ENCODE measurements at regions not wholly inside any gene's neighbourhood (a gene's known extent, or its start where the extent isn't known, plus 50 kb on each side); places are given as distances from the start of the nearest gene placed in this dataset.

DNA sequence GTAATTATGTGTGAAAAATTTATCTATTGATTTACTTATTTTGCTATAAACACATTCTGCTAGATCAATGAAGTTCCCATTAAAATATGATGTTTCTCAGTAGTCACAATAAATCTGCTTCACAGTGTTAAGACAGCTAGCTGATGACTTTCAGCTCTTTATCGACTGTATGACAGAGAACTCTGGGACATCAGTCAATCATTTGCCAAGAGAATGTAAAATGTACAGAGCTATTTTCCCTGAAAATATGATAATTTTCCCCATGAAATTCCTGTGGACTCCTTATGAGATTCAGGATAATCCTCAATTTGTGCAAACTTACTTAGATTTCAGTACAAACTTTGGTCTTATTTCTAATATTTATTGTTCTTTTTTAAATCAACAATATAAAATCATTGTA, 430.5 kb downstream of the SLITRK6 start:
- no peak for DNase-seq

DNA sequence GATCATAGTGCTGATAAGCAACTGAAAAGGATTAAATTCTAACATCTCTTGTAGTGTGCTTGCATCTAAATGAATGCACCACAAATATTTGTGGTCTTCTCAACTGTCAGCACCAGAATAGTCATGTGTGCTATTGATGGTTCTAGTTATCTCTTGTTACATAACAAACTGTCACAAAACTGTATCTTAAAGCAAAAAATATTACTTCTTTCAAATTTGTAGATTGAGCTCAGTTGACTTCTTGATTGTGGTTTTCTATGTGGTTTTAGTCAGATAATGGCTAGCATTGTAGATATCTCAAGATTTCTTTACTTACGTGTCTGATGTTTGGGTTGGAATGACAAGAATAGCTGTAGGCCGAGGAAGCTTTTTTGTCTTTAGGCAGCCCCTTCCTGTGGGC, 431.3 kb downstream of the SLITRK6 start:
- no peak for DNase-seq

DNA sequence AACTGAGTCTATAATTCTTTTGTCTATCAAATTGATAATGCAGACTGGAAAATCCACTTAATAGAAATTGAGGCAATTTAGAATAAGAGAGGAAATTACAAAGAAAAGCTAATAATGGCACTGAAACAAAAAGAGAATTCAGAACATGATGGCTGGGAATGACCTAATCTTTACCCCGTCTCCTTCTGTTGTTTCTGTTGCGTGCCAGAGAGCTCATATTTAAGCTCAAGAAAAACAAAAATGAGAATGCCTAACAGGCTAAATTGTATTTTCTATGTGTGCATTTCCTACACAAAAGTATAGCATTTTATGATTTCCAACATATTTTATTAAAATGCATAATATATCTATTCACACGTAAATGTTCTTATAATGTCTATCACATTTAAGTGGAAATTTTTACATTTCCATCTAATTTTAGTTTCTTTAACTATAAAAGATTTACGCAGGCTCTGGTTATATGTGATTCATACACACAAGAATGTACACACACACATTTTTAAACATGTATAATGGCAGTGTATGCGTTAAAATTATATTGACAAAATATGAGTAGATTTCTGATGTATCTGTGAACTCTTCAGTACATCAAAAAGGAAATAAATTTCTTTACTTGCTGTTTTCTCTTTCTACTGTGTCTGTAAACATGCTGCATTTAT, 432.3 kb downstream of the SLITRK6 start:
- DNase-seq, result no peak

DNA sequence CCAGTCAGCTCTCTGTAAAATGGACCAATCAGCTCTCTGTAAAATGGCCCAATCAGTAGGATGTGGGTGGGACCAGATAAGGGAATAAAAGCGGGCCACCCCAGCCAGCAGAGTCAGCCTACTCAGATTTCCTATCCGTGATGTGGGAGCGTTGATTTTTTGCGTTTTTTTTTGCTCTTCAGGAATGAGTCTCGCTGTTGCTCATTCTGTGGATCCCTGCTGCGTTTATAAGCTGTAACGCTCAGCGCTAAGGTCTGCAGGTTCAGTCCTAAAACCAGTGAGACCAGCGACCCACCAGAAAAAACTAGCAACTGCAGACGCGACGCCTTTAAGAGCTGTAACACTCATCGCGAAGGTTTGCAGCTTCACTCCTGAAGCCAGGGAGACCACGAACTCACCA, 435.7 kb downstream of the SLITRK6 start:
- no peak for DNase-seq

DNA sequence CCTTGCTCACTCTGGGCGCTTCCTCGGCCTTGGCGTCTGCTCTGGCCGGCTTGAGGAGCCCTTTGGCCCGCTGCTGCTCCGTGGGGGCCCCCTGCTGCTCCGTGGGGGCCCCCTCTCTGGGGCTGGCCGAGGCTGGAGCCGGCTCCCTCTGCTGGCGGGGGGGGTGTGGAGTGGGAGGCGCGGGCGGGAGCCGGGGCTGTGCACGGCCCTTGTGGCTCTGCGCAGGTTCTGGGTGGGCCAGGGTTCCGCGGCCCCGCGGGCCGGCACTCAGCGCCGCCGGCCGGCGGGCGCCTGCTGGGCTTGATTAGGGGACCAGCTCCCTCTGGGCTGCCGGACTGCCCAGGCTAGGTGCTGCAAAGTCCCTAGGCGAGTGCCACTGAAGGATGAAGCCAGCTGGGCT, 436.2 kb downstream of the SLITRK6 start:
- no peak for DNase-seq

DNA sequence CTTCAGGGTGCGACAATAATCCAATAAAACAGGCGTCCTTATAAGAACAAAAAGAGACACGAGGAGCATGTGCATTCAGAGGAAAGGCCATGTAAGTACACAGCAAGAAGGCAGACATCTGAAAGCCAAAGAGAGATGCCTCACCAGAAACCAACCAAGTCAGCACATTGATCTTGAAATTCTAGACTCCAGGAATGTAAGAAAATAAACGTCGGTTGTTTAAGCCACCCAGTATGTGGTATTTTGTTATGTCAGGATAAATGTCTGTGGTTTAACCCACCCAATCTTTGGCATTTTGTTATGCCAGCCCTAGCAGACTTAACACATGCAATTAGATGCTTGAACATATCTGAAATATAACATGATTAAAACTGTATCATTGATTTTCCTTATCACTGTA, 452.0 kb downstream of the SLITRK6 start:
- DNase-seq, result no peak

DNA sequence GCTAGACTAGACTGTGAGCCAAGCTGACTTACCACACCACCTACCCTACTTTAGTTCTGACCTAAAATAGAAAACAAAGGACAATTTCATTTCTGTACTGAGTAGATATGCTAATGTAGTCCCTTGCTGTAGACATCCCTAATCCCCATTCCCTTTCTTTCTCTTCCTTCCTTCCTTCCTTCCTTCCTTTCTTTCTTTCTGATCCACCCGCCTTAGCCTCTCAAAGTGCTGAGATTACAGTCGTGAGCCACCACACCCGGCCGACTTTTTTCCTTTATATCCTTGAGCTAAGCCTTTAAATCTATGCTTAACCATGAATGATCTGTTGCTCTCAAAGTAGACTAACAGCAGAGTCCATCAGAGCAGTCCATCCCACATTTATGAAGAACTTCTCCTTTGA, 465.0 kb downstream of the SLITRK6 start:
- no peak for DNase-seq

DNA sequence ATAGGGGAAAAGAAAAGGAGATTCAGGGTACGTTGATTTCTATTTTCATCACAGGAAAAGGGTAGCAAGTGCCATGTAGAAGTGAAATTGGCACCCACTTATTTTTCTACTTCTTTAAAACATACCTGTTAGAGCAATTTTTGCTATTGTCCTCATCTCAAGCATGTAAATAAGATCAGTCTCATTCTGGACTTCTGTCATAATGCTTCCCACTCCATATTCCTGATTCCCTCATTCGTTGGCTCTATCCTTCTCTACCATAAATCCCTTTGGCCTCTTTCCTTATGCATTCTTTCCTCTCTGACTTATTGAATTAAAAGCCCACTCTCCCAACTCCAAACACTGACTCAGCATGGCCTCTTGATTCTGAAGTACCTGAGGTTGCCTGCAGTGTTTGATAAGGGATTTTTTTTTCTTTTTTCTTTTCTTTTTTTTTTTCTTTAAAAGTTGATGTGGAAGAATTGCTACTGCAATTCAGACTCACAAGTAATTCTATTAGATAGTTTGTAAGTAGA, 465.7 kb downstream of the SLITRK6 start:
- no peak for DNase-seq

DNA sequence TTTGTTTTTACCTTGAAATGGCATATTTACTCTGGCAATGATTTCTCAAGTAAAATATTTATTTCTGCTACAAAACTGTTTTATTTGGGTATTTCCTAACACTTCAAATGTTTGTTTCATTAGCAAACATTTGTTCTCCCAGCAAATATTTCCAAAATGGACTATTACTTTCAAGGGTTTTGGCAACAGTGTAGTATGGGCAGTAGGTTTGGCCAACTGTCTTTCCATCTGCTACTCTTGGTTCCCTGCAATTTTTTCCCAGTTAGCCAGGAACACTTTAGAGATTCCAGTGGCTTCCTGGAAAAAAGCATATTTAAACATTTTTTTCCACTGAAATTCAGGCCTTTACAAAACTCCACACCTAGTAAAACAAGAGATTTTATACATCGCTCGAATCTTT, 466.6 kb downstream of the SLITRK6 start:
- DNase-seq, result no peak

DNA sequence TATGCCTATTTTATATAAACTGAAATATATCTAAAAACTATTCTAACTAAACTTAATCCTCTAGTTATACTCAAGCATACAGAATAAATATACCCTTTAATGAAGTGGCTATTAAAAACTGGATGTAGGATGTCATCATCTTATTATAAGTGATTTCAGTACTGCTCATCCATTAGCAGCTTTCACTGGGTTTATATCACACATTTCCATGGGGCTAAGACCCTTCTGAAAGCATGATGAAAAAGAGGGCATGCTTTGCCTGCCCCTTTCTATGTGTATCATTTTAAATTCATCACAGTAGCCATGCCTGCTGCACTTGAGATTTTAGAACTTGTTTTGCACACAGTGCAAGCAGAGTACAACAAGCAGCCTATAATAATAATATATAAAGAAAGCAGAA, 477.5 kb downstream of the SLITRK6 start:
- DNase-seq, result no peak

DNA sequence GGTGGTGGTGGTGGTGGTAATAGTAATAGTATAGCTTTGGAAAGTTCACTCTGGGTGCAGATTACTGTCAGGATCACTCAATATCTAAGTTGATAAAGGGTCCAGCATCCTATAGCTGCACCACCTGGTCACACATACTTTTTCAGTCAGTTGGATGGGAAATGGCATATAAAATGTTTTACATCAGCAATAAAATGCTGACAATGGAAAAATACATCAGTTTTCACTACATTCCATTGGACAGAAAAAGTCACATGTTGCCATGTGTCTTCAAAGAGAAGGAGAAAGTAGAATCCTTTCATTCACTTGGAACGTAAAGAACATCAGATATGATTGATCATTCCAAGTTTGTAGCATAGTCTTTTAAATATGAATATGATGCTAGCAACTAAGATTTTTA, 481.4 kb downstream of the SLITRK6 start:
- no peak for DNase-seq

DNA sequence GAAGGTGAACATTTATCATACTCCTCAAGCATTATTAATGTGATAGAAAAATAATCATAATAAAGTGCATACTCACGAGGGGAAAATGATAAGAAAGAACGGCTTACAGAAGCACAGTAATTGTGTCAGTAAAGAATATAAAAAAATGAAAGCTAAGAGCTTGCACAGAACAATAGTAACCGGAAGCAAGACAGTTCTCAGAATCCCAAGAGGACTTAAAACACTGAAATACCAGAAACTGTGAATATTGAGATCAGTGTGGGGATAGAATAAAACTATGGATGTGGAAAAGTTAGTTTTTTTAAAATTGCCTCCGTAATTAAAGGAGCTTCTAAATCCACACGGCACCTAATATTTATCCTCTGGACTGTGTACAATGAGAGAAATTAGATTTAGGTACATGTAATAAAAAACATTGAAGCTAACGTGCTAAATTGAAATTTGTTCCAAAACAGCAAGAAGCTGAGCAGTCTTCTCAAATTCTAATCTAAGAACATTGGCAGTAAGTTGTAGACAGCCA, 482.7 kb downstream of the SLITRK6 start:
- DNase-seq, result no peak

DNA sequence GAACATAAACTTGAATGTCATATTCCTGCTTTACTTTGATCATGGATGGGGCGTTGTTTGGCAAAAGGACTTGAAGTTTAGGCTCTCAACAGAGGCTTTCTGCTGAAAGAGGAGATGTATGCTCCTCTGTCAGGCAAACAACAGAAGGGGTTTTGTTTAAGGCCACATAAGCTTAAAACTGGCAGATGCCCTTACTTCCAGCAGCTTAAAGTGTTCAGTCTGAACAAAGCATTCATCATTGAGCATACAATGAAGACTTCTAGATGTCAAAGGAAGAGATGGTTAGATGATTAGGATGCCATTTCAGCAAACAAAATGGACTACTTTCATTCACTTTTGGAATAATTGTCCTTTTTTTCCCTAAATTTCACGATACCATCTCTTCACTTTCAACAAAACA, 484.5 kb downstream of the SLITRK6 start:
- DNase-seq, result no peak

DNA sequence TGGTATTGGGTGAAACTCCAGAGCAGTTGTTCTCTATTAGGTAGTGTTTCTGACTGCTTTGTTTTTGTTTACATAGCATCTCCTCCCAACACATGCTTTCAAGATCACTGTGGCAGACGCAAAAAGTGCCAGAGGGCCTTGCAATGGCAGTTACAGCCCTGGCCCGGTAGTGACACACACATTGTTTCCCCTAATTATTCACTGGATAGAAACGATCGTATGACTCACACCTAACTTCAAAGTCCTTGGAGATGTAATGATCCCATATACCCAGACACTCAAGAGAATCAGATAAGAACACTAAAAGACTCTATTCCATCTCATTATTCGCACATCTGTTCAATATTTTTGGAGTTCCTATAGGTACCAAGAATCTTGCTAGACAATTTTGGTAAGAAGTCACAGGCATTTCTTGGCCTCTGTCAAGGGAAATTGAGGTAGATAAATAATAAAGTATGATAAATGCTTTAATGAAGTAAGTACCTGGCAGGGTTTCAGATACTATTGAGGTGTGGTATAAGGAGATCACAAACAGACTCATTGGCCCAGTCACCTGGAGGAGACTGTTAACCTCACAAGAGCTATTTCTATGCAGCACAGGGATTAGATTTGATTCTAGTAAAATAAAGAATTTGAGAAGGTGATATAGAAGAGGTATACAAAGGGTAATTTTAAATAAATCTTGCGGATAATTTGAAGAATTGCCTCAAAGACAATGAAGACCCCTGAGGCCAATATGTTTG, 485.3 kb downstream of the SLITRK6 start:
- DNase-seq, result no peak

DNA sequence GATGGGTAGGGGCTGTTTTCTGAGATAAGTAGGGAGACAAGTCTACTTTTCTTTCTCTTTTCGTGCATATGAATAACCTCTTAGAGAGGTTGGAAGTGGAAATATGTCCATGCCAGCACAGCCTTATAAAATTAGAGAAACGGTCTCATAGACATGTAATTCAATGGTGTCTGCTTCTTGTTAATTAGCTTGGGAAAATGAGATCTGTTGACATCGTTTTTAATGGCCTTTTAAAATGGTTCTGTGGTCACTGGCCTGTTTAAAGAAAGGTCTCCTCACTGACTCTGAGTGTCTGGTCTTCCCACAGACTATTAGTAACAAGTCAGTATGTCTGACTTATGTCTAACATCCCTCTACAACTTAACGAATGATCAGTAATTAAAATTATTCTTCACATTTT, 487.1 kb downstream of the SLITRK6 start:
- DNase-seq, result no peak

DNA sequence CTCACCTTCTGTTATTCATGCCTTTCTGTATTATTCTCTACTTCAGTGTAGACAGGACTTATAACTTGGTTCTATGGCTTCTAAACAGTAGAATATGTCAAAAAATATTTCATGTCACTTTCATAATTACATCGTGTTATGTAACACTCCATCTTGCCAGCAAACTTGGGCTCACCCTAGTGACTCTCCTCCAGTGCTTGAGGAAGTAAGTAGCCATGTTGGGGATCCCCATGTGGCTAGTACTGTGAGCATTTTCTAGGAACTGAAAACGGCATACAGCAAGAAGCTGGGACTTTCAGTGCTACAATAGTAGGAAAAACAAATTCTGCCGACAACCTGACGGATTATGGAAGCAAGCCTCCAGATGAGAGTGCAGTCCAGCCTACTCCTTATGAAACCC, 495.6 kb downstream of the SLITRK6 start:
- DNase-seq, result no peak

DNA sequence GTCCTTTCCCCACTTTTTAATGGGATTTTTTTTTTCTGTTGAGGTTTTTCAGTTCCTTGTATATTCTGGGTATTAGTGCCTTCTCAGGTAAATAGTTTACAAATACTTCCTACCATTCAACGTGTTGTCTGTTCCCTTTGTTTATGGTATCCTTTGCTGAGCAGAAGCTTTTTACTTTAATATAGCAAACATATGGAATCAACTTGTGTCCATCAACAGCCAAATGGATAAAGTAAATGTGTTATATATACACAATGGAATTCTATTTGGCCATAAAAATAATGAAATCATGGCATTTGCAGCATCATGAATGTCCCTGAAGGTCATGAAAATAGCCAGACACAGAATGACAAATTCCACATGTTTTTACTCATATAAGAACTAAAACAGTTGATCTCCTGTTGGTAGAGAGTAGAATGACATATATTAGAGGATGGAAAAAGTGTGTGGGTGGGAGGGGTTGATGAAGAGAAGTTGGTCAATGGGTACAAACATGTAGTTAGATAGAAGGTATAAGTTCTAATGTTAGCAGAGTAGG, 500.8 kb downstream of the SLITRK6 start:
- DNase-seq, result no peak

DNA sequence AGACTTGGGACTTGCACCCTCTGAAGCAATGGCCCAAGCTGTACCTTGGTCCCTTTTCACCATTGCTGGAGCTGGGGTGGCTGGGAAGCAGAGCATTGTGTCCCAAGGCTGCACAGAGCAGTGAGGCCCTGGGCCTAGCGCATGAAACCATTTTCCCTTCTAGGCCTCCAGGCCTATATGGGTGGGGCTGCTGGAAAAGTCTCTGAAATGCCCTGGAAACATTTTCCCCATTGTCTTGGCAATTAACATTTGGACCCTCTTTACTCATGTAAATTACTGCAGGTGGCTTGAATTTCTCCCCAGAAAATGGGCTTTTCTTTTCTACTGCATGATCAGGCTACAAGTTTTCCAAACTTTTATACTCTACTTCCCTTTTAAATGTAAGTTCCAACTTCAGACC, 510.5 kb downstream of the SLITRK6 start:
- no peak for DNase-seq

DNA sequence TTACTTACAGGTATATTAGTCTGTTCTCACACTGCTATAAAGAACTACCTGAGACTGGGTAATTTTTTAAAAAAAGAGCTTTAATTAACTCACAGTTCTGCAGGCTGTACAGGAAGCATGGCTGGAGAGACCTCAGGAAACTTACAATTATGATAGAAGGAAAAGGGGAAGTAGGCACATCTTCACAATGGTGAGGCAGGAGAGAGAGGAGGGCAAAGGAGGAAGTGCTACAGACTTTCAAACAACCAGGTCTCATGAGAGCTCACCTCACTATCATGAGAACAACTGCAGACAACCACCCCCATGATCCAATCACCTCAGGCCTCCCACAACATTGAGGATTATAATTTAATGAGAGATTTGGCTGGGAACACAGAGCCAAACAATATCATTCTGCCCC, 511.7 kb downstream of the SLITRK6 start:
- peak; percentile 34 to 47 for DNase-seq

DNA sequence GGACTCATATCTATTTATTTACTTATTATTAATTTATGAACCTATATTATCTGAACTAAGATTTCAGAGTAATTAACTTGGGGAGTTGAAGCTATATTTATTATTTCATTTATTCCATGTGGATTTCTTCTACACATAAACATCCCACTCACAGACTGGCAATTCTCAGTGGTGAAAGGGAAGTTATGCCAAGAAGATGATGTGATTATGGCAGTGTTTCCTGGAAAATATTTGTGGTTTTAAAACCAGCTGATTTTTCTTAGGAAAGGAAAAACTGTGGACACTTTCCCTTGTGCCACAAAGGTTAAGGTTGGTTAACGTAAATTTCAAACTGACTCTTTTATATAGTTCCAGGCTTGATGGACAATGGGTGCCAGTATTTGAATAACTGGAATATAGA, 513.1 kb downstream of the SLITRK6 start:
- DNase-seq, result no peak

DNA sequence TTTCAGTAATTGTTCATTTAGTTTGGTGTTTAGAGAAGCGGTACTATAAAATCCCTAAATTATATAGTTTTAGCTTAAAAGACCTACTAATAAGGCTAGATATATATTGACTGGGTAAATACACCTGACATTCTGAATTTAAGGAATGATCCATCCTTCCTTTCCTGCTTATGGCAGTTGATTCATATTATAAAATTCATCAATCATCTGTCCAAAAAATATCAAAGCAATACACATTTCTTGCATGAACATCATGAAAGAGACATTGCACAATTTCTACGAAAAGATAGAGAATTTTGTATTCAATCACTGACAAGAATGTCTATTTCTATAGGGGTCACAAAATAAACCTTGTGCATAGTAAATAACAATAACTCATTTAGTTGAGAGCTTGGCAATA, 514.9 kb downstream of the SLITRK6 start:
- no peak for DNase-seq

DNA sequence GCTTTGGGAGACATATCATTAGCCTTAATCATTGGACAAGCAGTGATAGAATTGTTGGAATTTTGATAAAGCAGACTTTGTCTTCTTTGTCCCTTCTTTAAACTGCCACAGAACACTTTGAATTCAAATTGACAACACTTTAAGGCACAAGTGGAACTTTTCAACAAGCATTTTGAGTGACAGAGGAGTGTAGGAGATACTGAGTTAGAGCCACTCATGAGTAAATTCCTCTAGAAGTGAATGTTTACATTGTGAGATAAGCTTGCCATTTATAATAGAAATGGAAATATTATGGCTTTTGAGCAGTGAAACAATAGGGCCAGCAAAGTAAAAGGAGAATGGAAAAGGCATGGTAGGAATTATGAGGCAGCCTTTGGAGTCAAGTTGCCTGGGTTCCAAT, 515.8 kb downstream of the SLITRK6 start:
- no peak for DNase-seq

DNA sequence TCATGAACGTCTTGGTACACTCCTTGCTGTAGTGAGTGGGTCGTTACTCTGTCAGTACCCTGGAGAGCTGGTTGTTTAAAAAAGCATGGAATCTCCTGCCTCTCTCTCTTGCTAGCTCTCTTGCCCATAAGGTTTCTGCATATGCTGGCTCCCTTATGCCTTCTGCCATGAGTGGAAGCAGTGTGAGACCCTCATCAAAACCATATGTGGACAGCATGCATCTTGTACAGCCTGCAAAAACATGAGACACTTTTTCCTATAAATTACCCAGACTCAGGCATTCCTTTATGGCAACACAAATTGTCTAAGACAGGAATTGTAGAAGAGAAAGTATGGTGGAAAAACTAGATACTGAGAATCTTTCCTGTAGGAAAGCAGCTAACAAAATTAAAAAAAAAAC, 516.3 kb downstream of the SLITRK6 start:
- DNase-seq, result no peak

DNA sequence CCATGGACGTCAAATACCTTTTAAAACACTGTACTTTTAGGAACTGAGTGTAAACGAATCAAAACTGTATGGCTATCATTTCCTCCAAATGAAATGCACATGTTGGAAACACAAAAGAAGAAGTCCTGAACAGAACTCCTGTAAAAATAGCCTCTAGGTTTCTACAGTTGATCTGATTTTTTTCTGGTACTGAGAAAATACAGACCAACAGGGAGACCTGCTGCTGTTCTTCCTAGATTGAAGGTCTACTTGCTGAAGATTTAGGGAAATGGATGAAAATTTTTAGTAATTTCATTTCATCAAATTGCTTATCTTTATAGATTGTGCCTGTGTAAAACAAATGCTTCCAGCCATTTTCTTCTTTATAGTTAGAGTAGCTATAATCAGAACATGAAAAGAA, 520.4 kb downstream of the SLITRK6 start:
- no peak for DNase-seq

All from AML-193 (cell line).